ENCODE measurements at regions not wholly inside any gene's neighbourhood (a gene's known extent, or its start where the extent isn't known, plus 50 kb on each side); places are given as distances from the start of the nearest gene placed in this dataset.

DNA sequence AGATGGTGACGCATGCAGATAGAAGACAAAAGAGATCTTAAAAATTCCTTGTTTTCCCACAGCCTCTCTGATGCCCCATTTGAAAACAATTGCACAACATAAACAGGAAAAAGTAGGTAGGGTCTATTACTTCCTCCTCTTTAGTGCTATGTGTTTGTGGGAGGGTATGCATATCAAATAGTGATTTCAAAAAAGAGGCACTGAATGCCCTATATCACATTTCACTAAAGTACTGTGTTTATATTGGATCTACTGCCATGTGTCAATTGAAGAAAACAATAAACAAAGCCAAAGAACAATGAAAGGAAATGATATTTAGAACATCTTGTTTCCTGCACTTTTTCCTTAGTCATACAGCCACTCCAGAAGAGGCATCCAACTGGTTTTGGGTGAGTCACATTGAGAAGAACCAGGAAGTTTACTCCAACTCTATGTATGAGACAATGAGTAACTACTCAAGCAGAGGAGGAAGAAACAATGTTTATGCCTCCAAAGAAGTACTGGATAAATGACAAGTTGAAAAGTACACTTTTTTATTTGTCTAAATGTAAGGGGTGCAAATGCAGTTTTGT is 583.6 kb downstream of the FBXO15 start:
- no peaks in the 10 kb centered on the region for H3K4me1 ChIP-seq (ENCODE audit: control insufficient read depth, insufficient read depth, low read length)
- H3K27me3 ChIP-seq (ENCODE audit: control insufficient read depth in 1 of 2, insufficient read depth in 2 of 2, low read length in 2 of 2): no peaks in the 10 kb centered on the region
- no peaks in the 10 kb centered on the region for H3K9me3 ChIP-seq (ENCODE audit: control insufficient read depth in 2 of 2, low read length in 2 of 2)
- H3K9ac ChIP-seq (ENCODE audit: low read length in 2 of 2): no peak overlapping the region
- no peak overlapping the region for H3K4me3 ChIP-seq (ENCODE audit: low read length in 2 of 2)
- no peaks in the 10 kb centered on the region for H3K36me3 ChIP-seq (ENCODE audit: control insufficient read depth in 2 of 2, insufficient read depth in 2 of 2, low read length in 2 of 2)
- H3K27ac ChIP-seq (ENCODE audit: low read length): no peak overlapping the region

DNA sequence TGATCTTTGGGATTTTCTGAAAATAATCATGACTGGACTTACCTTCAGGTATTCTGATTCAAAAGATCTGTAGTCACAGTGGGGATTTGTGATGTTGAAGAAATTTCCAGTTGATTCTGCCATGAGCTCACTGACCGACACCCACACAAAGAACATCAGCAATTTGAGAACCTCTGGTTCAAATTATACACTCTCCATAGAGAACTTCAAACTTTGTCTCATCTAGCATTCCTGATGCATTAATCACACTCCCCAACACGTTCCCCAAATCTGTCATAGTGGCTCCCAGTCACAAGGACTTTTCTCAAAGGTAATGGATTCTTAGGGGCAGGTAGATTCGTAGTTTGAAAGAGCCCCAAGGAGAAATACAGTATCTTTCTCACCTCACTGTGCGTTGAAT is 584.3 kb downstream of the FBXO15 start:
- H3K27ac ChIP-seq (ENCODE audit: low read length): no peak overlapping the region
- no peak overlapping the region for H3K9ac ChIP-seq (ENCODE audit: low read length in 2 of 2)
- no peak overlapping the region for H3K4me3 ChIP-seq (ENCODE audit: low read length in 2 of 2)
- H3K27me3 ChIP-seq (ENCODE audit: control insufficient read depth in 1 of 2, insufficient read depth in 2 of 2, low read length in 2 of 2): no peaks in the 10 kb centered on the region
- no peaks in the 10 kb centered on the region for H3K36me3 ChIP-seq (ENCODE audit: control insufficient read depth in 2 of 2, insufficient read depth in 2 of 2, low read length in 2 of 2)
- no peaks in the 10 kb centered on the region for H3K4me1 ChIP-seq (ENCODE audit: control insufficient read depth, insufficient read depth, low read length)
- no peaks in the 10 kb centered on the region for H3K9me3 ChIP-seq (ENCODE audit: control insufficient read depth in 2 of 2, low read length in 2 of 2)

DNA sequence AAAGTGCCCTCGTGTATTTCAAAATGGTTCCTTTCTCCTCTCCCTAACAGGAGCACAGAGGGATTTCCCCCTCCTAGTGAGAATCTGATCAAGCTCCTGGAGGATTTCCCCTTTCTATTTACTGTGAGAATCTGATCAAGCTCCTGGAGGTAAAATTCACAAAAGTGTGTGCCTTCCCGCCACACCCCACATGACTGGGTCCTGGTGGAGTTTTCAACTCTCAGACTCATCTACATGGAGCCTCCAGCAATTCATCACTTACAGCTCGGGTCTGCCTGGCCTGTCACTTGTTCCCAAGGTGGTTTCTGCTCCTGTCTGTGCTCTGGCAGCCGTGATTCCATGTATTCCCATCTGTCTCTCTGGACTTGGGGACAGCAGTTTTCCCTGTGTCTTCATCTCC is 590.7 kb downstream of the FBXO15 start:
- H3K4me3 ChIP-seq (ENCODE audit: low read length in 2 of 2): no peak overlapping the region
- no peak overlapping the region for H3K27ac ChIP-seq (ENCODE audit: low read length)
- no peak overlapping the region for H3K9ac ChIP-seq (ENCODE audit: low read length in 2 of 2)
- H3K9me3 ChIP-seq (ENCODE audit: control insufficient read depth in 2 of 2, low read length in 2 of 2): no peaks in the 10 kb centered on the region
- H3K36me3 ChIP-seq (ENCODE audit: control insufficient read depth in 2 of 2, insufficient read depth in 2 of 2, low read length in 2 of 2): no peaks in the 10 kb centered on the region
- H3K4me1 ChIP-seq (ENCODE audit: control insufficient read depth, insufficient read depth, low read length): no peaks in the 10 kb centered on the region
- no peaks in the 10 kb centered on the region for H3K27me3 ChIP-seq (ENCODE audit: control insufficient read depth in 1 of 2, insufficient read depth in 2 of 2, low read length in 2 of 2)

DNA sequence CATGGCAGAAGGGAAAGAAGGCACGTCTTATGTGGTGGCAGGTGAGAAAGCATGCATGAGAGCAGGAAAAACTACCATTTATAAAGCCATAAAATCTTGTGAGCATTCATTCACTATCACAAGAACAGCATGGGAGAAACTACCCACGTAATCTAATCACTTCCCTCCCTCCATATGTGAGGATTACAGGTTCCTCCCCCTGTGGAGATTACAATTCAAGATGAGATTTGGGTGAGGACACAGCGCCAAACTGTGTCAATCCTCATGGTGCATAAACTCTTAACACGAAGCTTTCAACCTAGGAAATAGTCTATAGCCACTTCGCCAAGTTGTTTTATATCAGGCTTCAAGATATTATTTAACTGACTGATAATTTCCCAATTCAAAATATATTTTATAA is 595.5 kb downstream of the FBXO15 start:
- H3K27ac ChIP-seq (ENCODE audit: low read length): no peak overlapping the region
- no peak overlapping the region for H3K4me3 ChIP-seq (ENCODE audit: low read length in 2 of 2)
- no peaks in the 10 kb centered on the region for H3K36me3 ChIP-seq (ENCODE audit: control insufficient read depth in 2 of 2, insufficient read depth in 2 of 2, low read length in 2 of 2)
- H3K4me1 ChIP-seq (ENCODE audit: control insufficient read depth, insufficient read depth, low read length): no peaks in the 10 kb centered on the region
- H3K9me3 ChIP-seq (ENCODE audit: control insufficient read depth in 2 of 2, low read length in 2 of 2): no peaks in the 10 kb centered on the region
- no peak overlapping the region for H3K9ac ChIP-seq (ENCODE audit: low read length in 2 of 2)
- no peaks in the 10 kb centered on the region for H3K27me3 ChIP-seq (ENCODE audit: control insufficient read depth in 1 of 2, insufficient read depth in 2 of 2, low read length in 2 of 2)

DNA sequence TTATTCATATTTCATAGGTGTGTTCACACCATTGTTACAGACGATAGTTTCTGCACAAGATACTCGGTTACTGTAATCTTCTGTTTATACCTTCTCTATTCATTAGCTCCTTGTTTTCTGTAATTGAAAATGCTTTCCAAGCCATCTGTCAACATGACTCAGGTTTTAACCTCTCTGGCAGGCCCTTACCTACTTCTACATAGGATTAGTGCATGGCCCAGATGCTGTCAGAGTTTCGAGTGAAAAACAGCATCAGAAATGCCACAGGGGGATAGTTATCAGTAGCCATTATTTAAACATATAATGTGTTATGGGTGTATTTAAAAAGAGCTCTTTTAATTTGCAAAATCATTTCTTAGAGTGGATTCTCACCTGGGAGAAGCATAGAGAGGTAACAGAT is 596.4 kb downstream of the FBXO15 start:
- Histone ChIP-seq H3K4me3 (ENCODE audit: low read length in 2 of 2) (no peak overlapping the region), H3K9ac (ENCODE audit: low read length in 2 of 2) (no peak overlapping the region), H3K27ac (ENCODE audit: low read length) (no peak overlapping the region), H3K4me1 (ENCODE audit: control insufficient read depth, insufficient read depth, low read length) (no peaks in the 10 kb centered on the region), H3K36me3 (ENCODE audit: control insufficient read depth in 2 of 2, insufficient read depth in 2 of 2, low read length in 2 of 2) (no peaks in the 10 kb centered on the region), H3K9me3 (ENCODE audit: control insufficient read depth in 2 of 2, low read length in 2 of 2) (no peaks in the 10 kb centered on the region), H3K27me3 (ENCODE audit: control insufficient read depth in 1 of 2, insufficient read depth in 2 of 2, low read length in 2 of 2) (no peaks in the 10 kb centered on the region)

DNA sequence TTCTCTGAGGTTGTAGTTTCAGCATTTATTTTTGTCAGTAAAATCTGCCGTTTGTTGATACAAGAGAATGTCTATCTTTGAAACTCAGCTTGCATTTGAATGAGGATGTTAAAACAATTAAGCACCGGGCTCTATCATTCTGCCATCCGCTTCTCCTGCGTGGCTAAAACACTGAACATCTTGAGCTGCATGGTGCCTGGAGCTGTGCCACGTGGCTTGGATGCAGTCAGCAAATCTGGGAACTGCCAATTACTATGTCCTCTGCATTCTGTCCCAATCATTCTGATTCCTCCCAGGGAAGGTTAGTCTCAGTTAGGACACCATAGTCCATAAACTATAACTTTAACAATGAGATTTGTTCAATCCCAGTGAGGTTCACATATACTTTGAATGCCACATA is 598.4 kb downstream of the FBXO15 start:
- no peak overlapping the region for H3K4me3 ChIP-seq (ENCODE audit: low read length in 2 of 2)
- no peaks in the 10 kb centered on the region for H3K4me1 ChIP-seq (ENCODE audit: control insufficient read depth, insufficient read depth, low read length)
- H3K27ac ChIP-seq (ENCODE audit: low read length): no peak overlapping the region
- no peaks in the 10 kb centered on the region for H3K9me3 ChIP-seq (ENCODE audit: control insufficient read depth in 2 of 2, low read length in 2 of 2)
- no peak overlapping the region for H3K9ac ChIP-seq (ENCODE audit: low read length in 2 of 2)
- no peaks in the 10 kb centered on the region for H3K27me3 ChIP-seq (ENCODE audit: control insufficient read depth in 1 of 2, insufficient read depth in 2 of 2, low read length in 2 of 2)
- no peaks in the 10 kb centered on the region for H3K36me3 ChIP-seq (ENCODE audit: control insufficient read depth in 2 of 2, insufficient read depth in 2 of 2, low read length in 2 of 2)

DNA sequence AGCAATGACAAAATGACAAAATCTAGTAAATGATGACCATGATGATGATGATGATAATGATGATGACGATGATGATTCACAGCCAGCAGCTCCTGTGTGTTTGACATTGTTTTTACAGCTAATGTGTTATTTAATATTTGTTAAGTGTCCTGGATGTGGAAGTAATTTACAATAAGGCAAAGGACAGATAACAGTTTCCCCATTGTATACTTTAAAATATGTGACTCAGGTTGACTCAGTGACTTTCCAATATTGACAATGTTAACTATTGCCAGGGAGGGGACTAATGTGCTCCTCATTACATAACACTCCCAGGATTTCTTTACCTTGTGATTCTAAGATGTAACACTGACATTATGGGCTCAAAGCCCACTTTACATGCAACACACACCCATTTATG is 602.2 kb downstream of the FBXO15 start:
- Histone ChIP-seq H3K4me3 (ENCODE audit: low read length in 2 of 2) (no peak overlapping the region), H3K27ac (ENCODE audit: low read length) (no peak overlapping the region), H3K9ac (ENCODE audit: low read length in 2 of 2) (no peak overlapping the region), H3K27me3 (ENCODE audit: control insufficient read depth in 1 of 2, insufficient read depth in 2 of 2, low read length in 2 of 2) (no peaks in the 10 kb centered on the region), H3K36me3 (ENCODE audit: control insufficient read depth in 2 of 2, insufficient read depth in 2 of 2, low read length in 2 of 2) (no peaks in the 10 kb centered on the region), H3K9me3 (ENCODE audit: control insufficient read depth in 2 of 2, low read length in 2 of 2) (no peaks in the 10 kb centered on the region), H3K4me1 (ENCODE audit: control insufficient read depth, insufficient read depth, low read length) (no peaks in the 10 kb centered on the region)

DNA sequence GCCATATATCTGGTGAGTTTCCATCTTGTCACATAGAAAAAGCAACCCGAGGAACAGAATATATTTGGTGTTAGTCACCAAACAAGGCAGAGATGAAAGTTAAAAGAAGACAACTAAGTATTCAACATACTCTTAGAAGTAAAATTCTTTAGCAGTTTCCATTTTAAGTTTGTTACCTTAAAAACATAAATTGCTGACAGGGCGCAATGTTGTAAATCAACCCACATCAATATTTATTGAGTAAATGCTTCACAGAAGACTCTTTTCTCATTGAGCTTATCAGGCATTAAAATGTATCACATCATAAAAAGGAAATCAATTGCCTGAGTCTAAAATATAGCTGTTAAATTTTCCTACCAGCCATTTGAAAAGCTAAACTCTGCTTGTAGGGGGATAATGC is 603.0 kb downstream of the FBXO15 start:
- H3K27ac ChIP-seq (ENCODE audit: low read length): no peak overlapping the region
- H3K9ac ChIP-seq (ENCODE audit: low read length in 2 of 2): no peak overlapping the region
- no peaks in the 10 kb centered on the region for H3K9me3 ChIP-seq (ENCODE audit: control insufficient read depth in 2 of 2, low read length in 2 of 2)
- H3K4me3 ChIP-seq (ENCODE audit: low read length in 2 of 2): no peak overlapping the region
- H3K27me3 ChIP-seq (ENCODE audit: control insufficient read depth in 1 of 2, insufficient read depth in 2 of 2, low read length in 2 of 2): no peaks in the 10 kb centered on the region
- no peaks in the 10 kb centered on the region for H3K4me1 ChIP-seq (ENCODE audit: control insufficient read depth, insufficient read depth, low read length)
- H3K36me3 ChIP-seq (ENCODE audit: control insufficient read depth in 2 of 2, insufficient read depth in 2 of 2, low read length in 2 of 2): no peaks in the 10 kb centered on the region

DNA sequence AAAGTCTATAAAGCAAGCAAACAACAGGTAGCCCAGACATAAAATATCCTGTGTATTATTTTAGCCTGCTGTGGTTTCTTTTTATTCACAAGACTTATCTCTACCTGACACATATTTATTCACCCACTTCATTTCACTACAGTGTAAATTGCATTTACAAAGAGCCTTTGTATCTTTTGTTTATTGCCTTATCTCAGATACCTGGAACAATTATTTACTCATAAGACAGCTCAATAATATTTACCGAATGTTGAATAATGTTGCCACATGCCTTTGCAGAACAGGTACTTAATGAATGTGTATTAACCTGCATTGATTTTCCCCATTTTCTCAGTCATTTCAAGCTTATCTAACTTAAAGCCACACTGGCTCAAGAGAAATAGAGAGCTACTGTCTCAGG is 603.6 kb downstream of the FBXO15 start:
- no peaks in the 10 kb centered on the region for H3K27me3 ChIP-seq (ENCODE audit: control insufficient read depth in 1 of 2, insufficient read depth in 2 of 2, low read length in 2 of 2)
- no peaks in the 10 kb centered on the region for H3K4me1 ChIP-seq (ENCODE audit: control insufficient read depth, insufficient read depth, low read length)
- H3K4me3 ChIP-seq (ENCODE audit: low read length in 2 of 2): no peak overlapping the region
- H3K9ac ChIP-seq (ENCODE audit: low read length in 2 of 2): no peak overlapping the region
- H3K36me3 ChIP-seq (ENCODE audit: control insufficient read depth in 2 of 2, insufficient read depth in 2 of 2, low read length in 2 of 2): no peaks in the 10 kb centered on the region
- no peaks in the 10 kb centered on the region for H3K9me3 ChIP-seq (ENCODE audit: control insufficient read depth in 2 of 2, low read length in 2 of 2)
- no peak overlapping the region for H3K27ac ChIP-seq (ENCODE audit: low read length)

DNA sequence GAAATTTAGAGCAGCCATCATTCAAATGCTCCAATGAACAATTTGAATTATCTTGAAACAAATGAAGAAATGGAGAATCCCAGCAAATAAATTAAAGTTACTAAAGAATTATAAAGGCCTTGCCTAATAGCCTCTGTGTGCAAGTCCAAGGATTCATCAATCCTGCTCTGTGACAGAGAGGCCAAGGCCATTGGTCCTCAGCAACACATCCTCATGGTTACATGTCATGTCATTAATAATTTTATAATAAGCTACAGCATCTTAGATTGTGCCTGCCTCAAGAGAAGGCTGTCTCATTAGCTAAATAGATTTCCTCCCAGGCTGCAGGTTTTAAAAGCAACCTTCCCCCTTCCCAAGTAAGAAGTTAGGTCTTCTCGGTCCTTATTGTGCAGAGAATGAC is 611.6 kb downstream of the FBXO15 start:
- Histone ChIP-seq H3K4me1 (ENCODE audit: control insufficient read depth, insufficient read depth, low read length) (no peaks in the 10 kb centered on the region), H3K27ac (ENCODE audit: low read length) (no peak overlapping the region), H3K36me3 (ENCODE audit: control insufficient read depth in 2 of 2, insufficient read depth in 2 of 2, low read length in 2 of 2) (no peaks in the 10 kb centered on the region), H3K9me3 (ENCODE audit: control insufficient read depth in 2 of 2, low read length in 2 of 2) (no peaks in the 10 kb centered on the region), H3K4me3 (ENCODE audit: low read length in 2 of 2) (no peak overlapping the region), H3K9ac (ENCODE audit: low read length in 2 of 2) (no peak overlapping the region), H3K27me3 (ENCODE audit: control insufficient read depth in 1 of 2, insufficient read depth in 2 of 2, low read length in 2 of 2) (no peaks in the 10 kb centered on the region)

DNA sequence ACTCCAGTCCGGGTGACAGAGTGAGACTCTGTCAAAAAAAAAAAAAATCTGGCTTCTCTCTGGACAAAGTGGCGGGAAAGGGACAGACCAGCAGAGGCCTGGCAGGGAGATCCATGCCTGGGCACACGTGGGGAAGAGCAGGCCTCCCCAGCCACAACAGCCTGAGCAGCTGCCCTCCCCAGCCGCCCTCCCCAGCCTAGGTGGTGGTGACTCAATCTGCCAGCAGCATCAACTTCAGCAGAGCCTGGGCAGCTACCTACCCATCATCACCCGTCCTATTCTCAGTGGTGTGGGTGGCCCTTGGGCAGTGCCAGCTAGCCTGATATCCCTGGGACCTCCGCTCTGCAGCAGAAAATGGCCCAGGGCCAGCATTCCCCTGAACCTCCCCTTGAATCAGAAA is 612.4 kb downstream of the FBXO15 start:
- no peaks in the 10 kb centered on the region for H3K36me3 ChIP-seq (ENCODE audit: control insufficient read depth in 2 of 2, insufficient read depth in 2 of 2, low read length in 2 of 2)
- no peak overlapping the region for H3K4me3 ChIP-seq (ENCODE audit: low read length in 2 of 2)
- no peak overlapping the region for H3K9ac ChIP-seq (ENCODE audit: low read length in 2 of 2)
- no peaks in the 10 kb centered on the region for H3K27me3 ChIP-seq (ENCODE audit: control insufficient read depth in 1 of 2, insufficient read depth in 2 of 2, low read length in 2 of 2)
- no peaks in the 10 kb centered on the region for H3K4me1 ChIP-seq (ENCODE audit: control insufficient read depth, insufficient read depth, low read length)
- H3K9me3 ChIP-seq (ENCODE audit: control insufficient read depth in 2 of 2, low read length in 2 of 2): no peaks in the 10 kb centered on the region
- no peak overlapping the region for H3K27ac ChIP-seq (ENCODE audit: low read length)
